NB4 (cell line): ENCODE measurements at regions not wholly inside any gene's neighbourhood (a gene's known extent, or its start where the extent isn't known, plus 50 kb on each side); places are given as distances from the start of the nearest gene placed in this dataset.

Source experiments
- MYC ChIP-seq: IDR thresholded peaks from 2 replicates; pipeline ENCODE4 v1.6.1; 2011; ENCODE audit warnings: low read depth, low read length
- POLR2A ChIP-seq: IDR thresholded peaks from 2 replicates; pipeline ENCODE4 v1.6.1; 2011; ENCODE audit warnings: mild to moderate bottlenecking; ENCODE audit not compliant: insufficient read length; ENCODE audit errors: extremely low read depth
- TF ChIP-seq, protein P1 (sequence below): IDR thresholded peaks from one replicate; pipeline ENCODE4 v1.5.1; 2012; ENCODE audit warnings: low read depth, low read length

DNA sequence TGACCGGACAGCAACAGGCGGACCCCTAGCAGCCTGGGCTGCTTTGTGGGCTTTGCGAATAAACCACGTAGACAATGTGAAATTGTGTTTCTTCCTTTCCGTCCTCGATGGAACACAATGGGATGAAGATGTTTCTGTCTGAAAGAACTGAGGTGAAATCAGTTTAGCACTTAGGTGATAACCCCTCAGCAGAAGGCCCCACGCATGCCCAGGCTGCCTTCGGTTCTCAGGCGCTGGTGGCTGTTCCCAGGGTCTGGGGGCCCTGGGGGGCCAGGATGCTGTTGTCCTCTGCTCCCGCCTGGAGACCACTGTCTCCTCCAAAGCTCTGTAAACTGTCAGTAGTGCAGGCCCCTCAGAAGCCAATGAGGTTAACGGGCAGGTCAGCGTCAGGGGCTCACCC, 73.9 kb upstream of the HGFAC start:
- TF ChIP-seq, protein P1, sequence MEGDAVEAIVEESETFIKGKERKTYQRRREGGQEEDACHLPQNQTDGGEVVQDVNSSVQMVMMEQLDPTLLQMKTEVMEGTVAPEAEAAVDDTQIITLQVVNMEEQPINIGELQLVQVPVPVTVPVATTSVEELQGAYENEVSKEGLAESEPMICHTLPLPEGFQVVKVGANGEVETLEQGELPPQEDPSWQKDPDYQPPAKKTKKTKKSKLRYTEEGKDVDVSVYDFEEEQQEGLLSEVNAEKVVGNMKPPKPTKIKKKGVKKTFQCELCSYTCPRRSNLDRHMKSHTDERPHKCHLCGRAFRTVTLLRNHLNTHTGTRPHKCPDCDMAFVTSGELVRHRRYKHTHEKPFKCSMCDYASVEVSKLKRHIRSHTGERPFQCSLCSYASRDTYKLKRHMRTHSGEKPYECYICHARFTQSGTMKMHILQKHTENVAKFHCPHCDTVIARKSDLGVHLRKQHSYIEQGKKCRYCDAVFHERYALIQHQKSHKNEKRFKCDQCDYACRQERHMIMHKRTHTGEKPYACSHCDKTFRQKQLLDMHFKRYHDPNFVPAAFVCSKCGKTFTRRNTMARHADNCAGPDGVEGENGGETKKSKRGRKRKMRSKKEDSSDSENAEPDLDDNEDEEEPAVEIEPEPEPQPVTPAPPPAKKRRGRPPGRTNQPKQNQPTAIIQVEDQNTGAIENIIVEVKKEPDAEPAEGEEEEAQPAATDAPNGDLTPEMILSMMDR, result no peak
- no peak for TF ChIP-seq POLR2A
- TF ChIP-seq MYC, result no peak
